HCT116 (cell line): ENCODE measurements at regions not wholly inside any gene's neighbourhood (a gene's known extent, or its start where the extent isn't known, plus 50 kb on each side); places are given as distances from the start of the nearest gene placed in this dataset.

Experiments used
- ATAC-seq: fragments of 200-7000 bp; cut with Tn5 transposase; 2 replicates; pipeline ENCODE4 v1.9.1; 2020; ENCODE audit warnings: mild to moderate bottlenecking, moderate library complexity
- BruUV-seq: library from RNA; stranded (reverse); fragments of 400-500 nt; replicated peaks from 2 replicates; lab custom pipeline; 2021; lab: Mats Ljungman, UMichigan
- CTCF ChIA-PET: fragments of 300-600 bp; sonication (Branson Sonifier 250); formaldehyde crosslinking; loops from one replicate; lab custom pipeline; 2021; ENCODE audit warnings: antibody characterized with exemption; lab: Charles Lee
- POLR2A ChIA-PET: fragments of 300-600, 350-600 bp; sonication (Branson Sonifier 250); formaldehyde crosslinking; loops from one replicate; lab custom pipeline; 2021; ENCODE audit warnings: antibody characterized with exemption; lab: Charles Lee
- RAD21 ChIA-PET, 2 experiments: fragments of 300-600 bp; sonication (Branson Sonifier 250); formaldehyde crosslinking; loops; one replicate each; lab custom pipeline; 2023; ENCODE audit warnings: low total read pairs in 2 of 2; ENCODE audit not compliant: uncharacterized antibody in 2 of 2, unreplicated experiment in 2 of 2, low non-redundant PET in 1 of 2; lab: Charles Lee
- DNase-seq: peaks from one replicate; pipeline ENCODE4 v3.0.0-alpha.2; 2010; ENCODE audit warnings: low read depth, low spot score
- H2AFZ ChIP-seq: fragments of 200-600 bp; shearing (Covaris generic), sonication (generic); 2 replicates; pipeline ENCODE4 v1.6.1; 2017; ENCODE audit warnings: low read depth, mixed run types, mixed read lengths, antibody characterized with exemption, low read length; ENCODE audit not compliant: poor library complexity, severe bottlenecking
- H3K27ac ChIP-seq: 2 replicates; pipeline ENCODE4 v1.5.1; 2012; ENCODE audit warnings: low read depth, low read length
- H3K27me3 ChIP-seq: fragments of 200-600 bp; sonication (generic); 2 replicates; pipeline ENCODE4 v1.6.1; 2016; ENCODE audit warnings: mixed run types, low read length, mixed read lengths; ENCODE audit not compliant: insufficient read depth
- H3K36me3 ChIP-seq, 2 experiments: fragments of 200-500 bp in 1 of 2; fragments of 200-600 bp in 1 of 2; sonication (Bioruptor generic) in 1 of 2; sonication (generic) in 1 of 2; 2 replicates each; pipeline versions ENCODE4 v1.5.1 to v1.6.1; 2014 to 2016; ENCODE audit warnings: low read length in 2 of 2, inconsistent platforms in 1 of 2, mixed read lengths in 1 of 2, mixed run types in 1 of 2; ENCODE audit not compliant: insufficient read depth in 2 of 2, control insufficient read depth in 1 of 2
- H3K4me1 ChIP-seq, 2 experiments: fragments of 200-600 bp in 1 of 2; sonication (generic) in 1 of 2; 2 replicates each; pipeline versions ENCODE4 v1.5.1 to v1.6.1; 2012 to 2017; ENCODE audit warnings: low read length in 2 of 2, inconsistent platforms in 1 of 2, mild to moderate bottlenecking in 1 of 2, mixed read lengths in 1 of 2, mixed run types in 1 of 2, moderate library complexity in 1 of 2; ENCODE audit not compliant: insufficient read depth in 2 of 2, control insufficient read depth in 1 of 2
- H3K4me2 ChIP-seq: fragments of 200-600 bp; sonication (generic); 2 replicates; pipeline ENCODE4 v1.6.1; 2017; ENCODE audit warnings: mixed run types, low read length, mixed read lengths
- H3K4me3 ChIP-seq, 2 experiments: fragments of 200-600 bp in 1 of 2; sonication (generic) in 1 of 2; replicated peaks in 1 of 2; 2 replicates each; pipeline ENCODE4 v1.5.1; 2011 to 2016; ENCODE audit warnings: low read length in 2 of 2, control low read depth in 1 of 2, low read depth in 1 of 2, mild to moderate bottlenecking in 1 of 2, mixed read lengths in 1 of 2, mixed run types in 1 of 2
- H3K79me2 ChIP-seq: fragments of 200-600 bp; sonication (generic); 2 replicates; pipeline ENCODE4 v1.6.1; 2017; ENCODE audit warnings: mild to moderate bottlenecking, mixed run types, low read length, moderate library complexity, mixed read lengths; ENCODE audit not compliant: insufficient read depth
- H3K9ac ChIP-seq: fragments of 200-600 bp; sonication (generic); 2 replicates; pipeline ENCODE4 v1.6.1; 2016; ENCODE audit warnings: low read length, mixed read lengths
- H3K9me2 ChIP-seq: fragments of 200-600 bp; sonication (generic), shearing (Covaris generic); 2 replicates; pipeline ENCODE4 v1.6.1; 2017; ENCODE audit warnings: mixed run types, mild to moderate bottlenecking, moderate library complexity; ENCODE audit not compliant: insufficient read depth
- H3K9me3 ChIP-seq, 2 experiments: fragments of 200-500 bp in 1 of 2; fragments of 200-600 bp in 1 of 2; sonication (Bioruptor generic) in 1 of 2; sonication (generic) in 1 of 2; 2 replicates each; pipeline ENCODE4 v1.6.1; 2014 to 2017; ENCODE audit warnings: low read length in 2 of 2, mixed read lengths in 2 of 2, inconsistent platforms in 1 of 2, low read depth in 1 of 2, mild to moderate bottlenecking in 1 of 2, mixed run types in 1 of 2, moderate library complexity in 1 of 2; ENCODE audit not compliant: control insufficient read depth in 1 of 2, insufficient read depth in 1 of 2
- H4K20me1 ChIP-seq: fragments of 200-600 bp; sonication (generic), shearing (Covaris generic); 2 replicates; pipeline ENCODE4 v1.6.1; 2017; ENCODE audit warnings: mixed run types, mild to moderate bottlenecking, moderate library complexity; ENCODE audit not compliant: insufficient read depth
- CBX3 ChIP-seq: IDR thresholded peaks from 2 replicates; pipeline ENCODE4 v1.6.1; 2012; ENCODE audit warnings: low read depth
- CEBPB ChIP-seq: IDR thresholded peaks from 2 replicates; pipeline ENCODE4 v1.6.1; 2012; ENCODE audit warnings: low read depth
- EGR1 ChIP-seq: IDR thresholded peaks from 2 replicates; pipeline ENCODE4 v1.6.1; 2012; ENCODE audit warnings: low read depth
- POLR2A ChIP-seq: IDR thresholded peaks from 2 replicates; pipeline ENCODE4 v1.7.0; 2011; ENCODE audit warnings: borderline replicate concordance; ENCODE audit not compliant: insufficient read depth, insufficient read length; ENCODE audit errors: extremely low read depth
- POLR2AphosphoS5 ChIP-seq: IDR thresholded peaks from 2 replicates; pipeline ENCODE4 v1.6.1; 2011; ENCODE audit warnings: mild to moderate bottlenecking, low read depth, low read length, moderate library complexity
- SP1 ChIP-seq: IDR thresholded peaks from 2 replicates; pipeline ENCODE4 v1.6.1; 2012; ENCODE audit warnings: low read depth
- TCF7L2 ChIP-seq: IDR thresholded peaks from 2 replicates; pipeline ENCODE4 v1.7.0; 2011; ENCODE audit warnings: borderline replicate concordance, inconsistent platforms; ENCODE audit not compliant: insufficient read depth, insufficient read length; ENCODE audit errors: extremely low read depth
- YY1 ChIP-seq: IDR thresholded peaks from 2 replicates; pipeline ENCODE4 v1.6.1; 2011; ENCODE audit warnings: low read length, low read depth, moderate library complexity, mild to moderate bottlenecking; ENCODE audit not compliant: insufficient replicate concordance; ENCODE audit errors: extremely low read depth
- ZFX ChIP-seq: fragments of 450-650 bp; IDR thresholded peaks from 2 replicates; pipeline ENCODE4 v1.6.1; 2017
- intact Hi-C: fragments of 100-400 bp; cut with micrococcal nuclease; formaldehyde crosslinking; loops from 2 replicates; pipeline ENCODE4 v1.10.0; 2022
- TF ChIP-seq, protein P1 (sequence below): IDR thresholded peaks from 2 replicates; pipeline ENCODE4 v1.6.1; 2012
- TF ChIP-seq, protein P2 (sequence below): IDR thresholded peaks from 2 replicates; pipeline ENCODE4 v1.6.1; 2012

DNA sequence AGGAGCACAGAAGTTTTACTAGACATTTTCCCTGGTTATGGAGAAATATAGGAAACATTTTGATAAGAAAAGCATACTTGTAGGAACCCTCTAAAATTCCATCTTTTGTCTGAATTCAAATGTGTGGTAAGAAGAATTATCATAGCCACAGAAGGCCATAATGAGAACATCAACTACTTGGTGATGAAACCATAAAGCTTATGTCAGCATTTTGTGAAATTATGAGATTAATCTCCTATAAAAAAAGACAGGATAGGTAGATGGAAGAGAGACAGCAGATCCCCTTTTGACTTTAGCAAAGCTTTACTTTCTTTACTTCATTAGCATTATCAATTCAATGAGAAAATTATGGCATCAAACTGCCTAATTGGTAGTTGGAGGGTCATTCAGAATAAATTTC lies 697.0 kb downstream of the IGSF11 start:
- no peaks in the 10 kb centered on the region for H3K4me1 ChIP-seq
- intact Hi-C loops, result no loop called here
- no peaks in the 10 kb centered on the region for H3K79me2 ChIP-seq
- H3K4me2 ChIP-seq, result no peak overlapping the region
- CTCF ChIA-PET, result no interaction called here
- no peak overlapping the region for H3K9ac ChIP-seq
- no peak overlapping the region for H2AFZ ChIP-seq
- no TSS peak for BruUV-seq
- no peak overlapping the region for H3K4me3 ChIP-seq
- no peaks in the 10 kb centered on the region for H3K36me3 ChIP-seq
- ATAC-seq (no peak), DNase-seq (no peak)
- POLR2A ChIA-PET, result no interaction called here
- no peaks in the 10 kb centered on the region for H3K27me3 ChIP-seq
- no peak overlapping the region for H3K27ac ChIP-seq
- no peak for TF ChIP-seq ZFX
- no peak for TF ChIP-seq POLR2A
- TF ChIP-seq POLR2AphosphoS5, result no peak
- no peak for TF ChIP-seq YY1
- TF ChIP-seq EGR1, result no peak
- TF ChIP-seq TCF7L2, result no peak
- no peak for TF ChIP-seq SP1
- TF ChIP-seq CBX3, result no peak
- no peaks in the 10 kb centered on the region for H4K20me1 ChIP-seq
- peaks cover 4 to 5% of the 10 kb centered on the region in 2 experiments; a peak in 2 of 4 replicates for H3K9me3 ChIP-seq
- RAD21 ChIA-PET, result no interaction called here
- H3K9me2 ChIP-seq, result no peaks in the 10 kb centered on the region

DNA sequence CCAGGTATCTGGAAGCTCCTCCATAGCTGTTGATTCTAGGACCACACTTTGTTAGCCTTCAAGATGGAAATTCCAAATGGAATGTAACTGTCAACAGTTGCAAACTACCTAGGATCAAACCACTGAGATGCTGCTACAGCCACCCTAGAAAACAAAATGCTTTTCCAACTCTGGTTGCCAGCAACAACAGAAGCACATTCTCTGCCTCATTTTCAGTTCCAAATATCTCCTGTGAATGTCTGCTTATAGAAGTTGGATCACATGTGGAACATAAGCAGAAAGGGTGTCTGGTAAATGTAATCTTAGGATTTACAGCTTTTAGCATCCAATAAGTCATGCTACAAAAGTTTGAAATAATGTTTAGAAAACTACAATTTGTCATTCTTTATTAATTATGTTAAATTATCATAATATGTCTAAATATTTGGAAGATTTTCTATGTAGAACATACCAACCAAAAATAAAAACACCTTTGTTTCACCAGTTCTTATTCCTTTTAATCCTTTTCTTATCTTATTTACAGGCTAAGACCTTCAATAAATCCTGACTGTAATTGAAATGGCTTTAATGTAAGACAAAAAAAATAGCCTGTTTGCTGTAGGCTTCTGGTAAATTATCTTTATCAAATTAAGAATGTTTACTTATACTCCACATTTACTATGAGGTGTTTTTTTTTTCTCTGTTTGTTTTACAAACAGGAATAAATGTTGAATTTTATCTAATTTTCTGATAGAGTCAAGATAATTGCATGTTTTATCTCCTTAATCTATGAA lies 687.1 kb downstream of the IGSF11 start:
- POLR2A ChIA-PET, result no interaction called here
- Histone ChIP-seq H3K36me3 (no peaks in the 10 kb centered on the region), H3K4me1 (no peaks in the 10 kb centered on the region), H3K4me2 (no peak overlapping the region), H4K20me1 (no peaks in the 10 kb centered on the region), H3K27ac (no peak overlapping the region), H2AFZ (no peak overlapping the region), H3K9ac (no peak overlapping the region), H3K9me3 (no peaks in the 10 kb centered on the region), H3K79me2 (no peaks in the 10 kb centered on the region)
- no TSS peak for BruUV-seq
- intact Hi-C loops, result no loop called here
- DNase-seq, result no peak
- no peak for TF ChIP-seq SP1
- TF ChIP-seq EGR1, result no peak
- TF ChIP-seq POLR2A, result no peak
- TF ChIP-seq, protein P1, sequence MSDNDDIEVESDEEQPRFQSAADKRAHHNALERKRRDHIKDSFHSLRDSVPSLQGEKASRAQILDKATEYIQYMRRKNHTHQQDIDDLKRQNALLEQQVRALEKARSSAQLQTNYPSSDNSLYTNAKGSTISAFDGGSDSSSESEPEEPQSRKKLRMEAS, result no peak
- TF ChIP-seq ZFX, result no peak
- TF ChIP-seq CEBPB, result no peak
- TF ChIP-seq, protein P2, sequence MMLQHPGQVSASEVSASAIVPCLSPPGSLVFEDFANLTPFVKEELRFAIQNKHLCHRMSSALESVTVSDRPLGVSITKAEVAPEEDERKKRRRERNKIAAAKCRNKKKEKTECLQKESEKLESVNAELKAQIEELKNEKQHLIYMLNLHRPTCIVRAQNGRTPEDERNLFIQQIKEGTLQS, result no peak
- TF ChIP-seq CBX3, result no peak
- TF ChIP-seq, all 23 proteins: peak for 0
- CTCF ChIA-PET, result no interaction called here
- RAD21 ChIA-PET, result no interaction called here
- ATAC-seq, result no peak
- H3K4me3 ChIP-seq, result no peak overlapping the region
- no peaks in the 10 kb centered on the region for H3K9me2 ChIP-seq
- H3K27me3 ChIP-seq, result no peaks in the 10 kb centered on the region
